ENCODE measurements at regions not wholly inside any gene's neighbourhood (a gene's known extent, or its start where the extent isn't known, plus 50 kb on each side); places are given as distances from the start of the nearest gene placed in this dataset.

DNA sequence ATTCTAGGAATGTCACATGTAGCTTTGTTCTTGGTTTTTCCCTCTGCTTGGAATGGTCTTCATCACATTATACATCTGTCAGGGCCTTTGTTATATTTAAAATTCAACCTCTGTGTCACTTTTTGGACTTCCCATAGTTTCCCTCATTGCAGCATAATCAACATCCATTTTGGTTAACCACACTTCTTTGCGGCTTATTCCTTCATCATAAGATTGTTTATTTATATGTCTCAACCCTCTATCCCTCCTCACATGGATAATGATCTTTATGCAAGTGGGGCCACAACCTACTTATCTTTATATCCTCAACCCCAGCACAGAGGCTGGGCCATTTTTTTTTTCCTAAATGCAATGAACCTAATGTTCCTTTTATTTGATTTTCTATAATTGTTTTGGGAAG, 260.0 kb upstream of the THBS1 start:
- TF ChIP-seq, protein P1, sequence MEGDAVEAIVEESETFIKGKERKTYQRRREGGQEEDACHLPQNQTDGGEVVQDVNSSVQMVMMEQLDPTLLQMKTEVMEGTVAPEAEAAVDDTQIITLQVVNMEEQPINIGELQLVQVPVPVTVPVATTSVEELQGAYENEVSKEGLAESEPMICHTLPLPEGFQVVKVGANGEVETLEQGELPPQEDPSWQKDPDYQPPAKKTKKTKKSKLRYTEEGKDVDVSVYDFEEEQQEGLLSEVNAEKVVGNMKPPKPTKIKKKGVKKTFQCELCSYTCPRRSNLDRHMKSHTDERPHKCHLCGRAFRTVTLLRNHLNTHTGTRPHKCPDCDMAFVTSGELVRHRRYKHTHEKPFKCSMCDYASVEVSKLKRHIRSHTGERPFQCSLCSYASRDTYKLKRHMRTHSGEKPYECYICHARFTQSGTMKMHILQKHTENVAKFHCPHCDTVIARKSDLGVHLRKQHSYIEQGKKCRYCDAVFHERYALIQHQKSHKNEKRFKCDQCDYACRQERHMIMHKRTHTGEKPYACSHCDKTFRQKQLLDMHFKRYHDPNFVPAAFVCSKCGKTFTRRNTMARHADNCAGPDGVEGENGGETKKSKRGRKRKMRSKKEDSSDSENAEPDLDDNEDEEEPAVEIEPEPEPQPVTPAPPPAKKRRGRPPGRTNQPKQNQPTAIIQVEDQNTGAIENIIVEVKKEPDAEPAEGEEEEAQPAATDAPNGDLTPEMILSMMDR (IDR thresholded peaks at IDR 0.05): no peak
- no peak for TF ChIP-seq REST (IDR thresholded peaks at IDR 0.05; ENCODE audit: insufficient read depth in 1 of 2, low read depth in 2 of 2, low read length in 1 of 2)

Data from Panc1 (cell line).